Progenitor cell of endocrine pancreas (in vitro differentiated cells): ENCODE measurements at regions not wholly inside any gene's neighbourhood (a gene's known extent, or its start where the extent isn't known, plus 50 kb on each side); places are given as distances from the start of the nearest gene placed in this dataset.

ENCODE experiments used
- DNase-seq: peaks from one replicate; pipeline ENCODE4 v3.0.0; 2021; ENCODE audit warnings: low spot score; ENCODE audit not compliant: unreplicated experiment
- H3K27ac Mint-ChIP-seq: 2 replicates; pipeline ENCODE4 v1.8.0; 2021; ENCODE audit warnings: mild to moderate bottlenecking, moderate library complexity, mixed read lengths
- H3K27me3 Mint-ChIP-seq: 2 replicates; pipeline ENCODE4 v1.8.0; 2021; ENCODE audit warnings: mixed read lengths
- H3K36me3 Mint-ChIP-seq: 2 replicates; pipeline ENCODE4 v1.8.0; 2022; ENCODE audit warnings: mixed read lengths; ENCODE audit not compliant: insufficient read depth
- H3K4me1 Mint-ChIP-seq: 2 replicates; pipeline ENCODE4 v1.8.0; 2021; ENCODE audit warnings: low read depth, mixed read lengths
- H3K4me3 Mint-ChIP-seq: 2 replicates; pipeline ENCODE4 v1.8.0; 2021; ENCODE audit warnings: low read depth, mild to moderate bottlenecking, moderate library complexity, mixed read lengths
- H3K9me3 Mint-ChIP-seq: 2 replicates; pipeline ENCODE4 v1.8.0; 2021; ENCODE audit warnings: low read depth, mixed read lengths
- TF ChIP-seq, protein P1 (sequence below): fragments of 200-600 bp; sonication (generic); IDR thresholded peaks from one replicate; pipeline ENCODE4 v1.5.0; 2021; ENCODE audit warnings: antibody characterized with exemption, mild to moderate bottlenecking; ENCODE audit not compliant: unreplicated experiment

DNA sequence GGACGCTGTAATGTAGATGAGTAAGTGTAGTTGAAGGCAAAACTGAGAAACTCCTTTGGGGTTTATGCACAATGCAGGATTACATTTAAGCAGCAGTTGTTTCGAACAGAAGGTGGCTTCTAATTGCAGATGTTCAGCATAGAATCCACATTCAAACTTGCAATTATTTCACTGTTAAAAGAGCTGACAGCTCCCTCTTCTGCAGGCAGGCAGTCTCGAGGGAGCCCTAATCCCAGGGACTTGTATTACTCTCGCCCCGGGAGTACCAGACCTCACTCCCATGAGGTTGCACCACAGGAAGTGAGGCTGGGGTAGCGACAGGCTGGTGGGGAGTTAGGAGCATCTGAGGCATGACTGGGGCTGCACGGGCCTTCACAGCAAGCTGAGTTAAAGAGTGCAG, 484.3 kb upstream of the EEF2KMT start:
- DNase-seq = no peak
- TF ChIP-seq, protein P1, sequence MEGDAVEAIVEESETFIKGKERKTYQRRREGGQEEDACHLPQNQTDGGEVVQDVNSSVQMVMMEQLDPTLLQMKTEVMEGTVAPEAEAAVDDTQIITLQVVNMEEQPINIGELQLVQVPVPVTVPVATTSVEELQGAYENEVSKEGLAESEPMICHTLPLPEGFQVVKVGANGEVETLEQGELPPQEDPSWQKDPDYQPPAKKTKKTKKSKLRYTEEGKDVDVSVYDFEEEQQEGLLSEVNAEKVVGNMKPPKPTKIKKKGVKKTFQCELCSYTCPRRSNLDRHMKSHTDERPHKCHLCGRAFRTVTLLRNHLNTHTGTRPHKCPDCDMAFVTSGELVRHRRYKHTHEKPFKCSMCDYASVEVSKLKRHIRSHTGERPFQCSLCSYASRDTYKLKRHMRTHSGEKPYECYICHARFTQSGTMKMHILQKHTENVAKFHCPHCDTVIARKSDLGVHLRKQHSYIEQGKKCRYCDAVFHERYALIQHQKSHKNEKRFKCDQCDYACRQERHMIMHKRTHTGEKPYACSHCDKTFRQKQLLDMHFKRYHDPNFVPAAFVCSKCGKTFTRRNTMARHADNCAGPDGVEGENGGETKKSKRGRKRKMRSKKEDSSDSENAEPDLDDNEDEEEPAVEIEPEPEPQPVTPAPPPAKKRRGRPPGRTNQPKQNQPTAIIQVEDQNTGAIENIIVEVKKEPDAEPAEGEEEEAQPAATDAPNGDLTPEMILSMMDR = no peak
- Mint-ChIP-seq H3K4me1 (no peaks in the 10 kb centered on the region), H3K4me3 (no peak overlapping the region), H3K36me3 (no peaks in the 10 kb centered on the region), H3K27ac (no peak overlapping the region), H3K27me3 (peaks cover 28% of the 10 kb centered on the region), H3K9me3 (no peaks in the 10 kb centered on the region)

DNA sequence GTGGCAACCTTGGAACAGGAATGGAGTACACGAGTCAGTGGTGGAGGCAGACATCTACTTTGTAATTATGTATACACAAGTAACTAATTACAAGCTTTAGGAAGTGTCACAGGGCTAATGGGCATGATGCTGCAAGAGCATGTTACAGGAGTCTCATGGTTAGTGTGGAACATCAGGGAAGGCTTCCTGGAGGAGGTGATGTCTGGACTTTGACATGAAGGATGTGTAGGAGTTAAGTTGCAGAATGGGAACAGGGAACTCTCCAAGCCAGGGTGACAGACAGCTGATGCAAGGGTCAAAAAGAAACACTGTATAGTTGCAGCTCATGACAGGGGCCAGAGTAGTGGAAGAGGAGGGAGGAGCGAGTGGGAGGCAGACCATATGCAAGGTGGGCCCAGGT, 483.8 kb upstream of the EEF2KMT start:
- no peak for DNase-seq
- Mint-ChIP-seq H3K27me3 (peaks cover 28% of the 10 kb centered on the region), H3K27ac (no peak overlapping the region), H3K4me1 (no peaks in the 10 kb centered on the region), H3K4me3 (no peak overlapping the region), H3K36me3 (no peaks in the 10 kb centered on the region), H3K9me3 (no peaks in the 10 kb centered on the region)
- TF ChIP-seq, protein P1 = no peak

DNA sequence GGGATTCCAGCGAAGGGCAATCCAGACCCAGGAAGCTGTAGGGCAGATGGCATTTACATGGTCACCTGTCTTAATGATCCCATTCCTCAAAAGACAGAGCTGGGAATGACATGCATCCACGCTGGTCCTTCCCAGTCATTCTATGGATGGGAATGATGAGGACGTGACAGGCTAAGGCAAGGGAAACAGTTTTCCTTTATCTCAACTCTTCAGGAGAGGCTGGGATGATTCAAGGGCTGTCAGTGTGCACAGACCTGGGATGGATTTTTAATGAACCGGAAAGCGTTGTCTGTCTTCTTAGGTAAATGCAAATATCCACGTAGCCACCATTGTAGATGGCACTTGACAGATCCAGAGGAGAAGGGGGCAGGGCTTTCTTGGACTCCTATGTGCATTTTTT, 483.2 kb upstream of the EEF2KMT start:
- Mint-ChIP-seq H3K4me1 (no peaks in the 10 kb centered on the region), H3K36me3 (no peaks in the 10 kb centered on the region), H3K9me3 (no peaks in the 10 kb centered on the region), H3K27ac (no peak overlapping the region), H3K27me3 (peaks cover 26% of the 10 kb centered on the region), H3K4me3 (no peak overlapping the region)
- no peak for DNase-seq
- TF ChIP-seq, protein P1 = no peak

DNA sequence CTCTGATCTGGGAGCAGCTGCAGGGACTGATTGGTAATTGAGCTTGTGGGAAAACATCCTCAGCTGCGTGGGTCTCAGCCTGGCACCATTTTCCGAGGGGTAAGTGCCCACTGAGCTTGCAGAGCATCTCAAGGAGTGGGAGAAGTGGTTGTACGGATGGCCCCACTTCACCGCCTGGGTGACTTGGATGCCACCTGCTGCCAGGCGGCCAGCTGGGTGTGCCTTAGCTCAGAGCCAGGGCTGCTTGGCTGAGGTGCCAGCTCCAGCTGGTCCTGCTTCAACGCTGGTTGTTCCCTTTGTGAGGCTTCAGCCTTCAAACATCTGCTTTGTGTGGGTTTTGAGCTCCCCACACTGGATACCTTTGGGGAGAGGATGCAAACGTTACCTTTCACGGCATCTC, 482.7 kb upstream of the EEF2KMT start:
- H3K27me3 Mint-ChIP-seq = peaks cover 24% of the 10 kb centered on the region
- no peaks in the 10 kb centered on the region for H3K9me3 Mint-ChIP-seq
- no peak overlapping the region for H3K4me3 Mint-ChIP-seq
- DNase-seq = no peak
- no peaks in the 10 kb centered on the region for H3K36me3 Mint-ChIP-seq
- TF ChIP-seq, protein P1 = no peak
- no peak overlapping the region for H3K27ac Mint-ChIP-seq
- H3K4me1 Mint-ChIP-seq = no peaks in the 10 kb centered on the region

DNA sequence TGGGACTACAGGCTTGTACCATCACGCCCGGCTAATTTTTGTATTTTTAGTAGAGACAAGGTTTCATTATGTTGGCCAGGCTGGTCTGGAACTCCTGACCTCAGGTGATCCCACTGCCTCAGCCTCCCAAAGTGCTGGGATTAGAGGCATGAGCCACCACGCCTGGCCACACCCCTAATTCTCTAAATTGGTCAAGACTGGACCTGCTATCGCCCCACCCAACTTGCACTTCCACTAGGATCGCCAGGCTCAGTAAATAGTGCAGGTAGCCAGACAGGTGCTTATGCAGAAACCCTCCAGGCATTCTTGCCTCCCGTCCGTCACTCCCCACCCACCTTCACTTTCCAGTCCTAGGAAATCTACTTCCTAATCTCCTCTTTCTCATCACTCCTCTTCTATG, 481.4 kb upstream of the EEF2KMT start:
- no peaks in the 10 kb centered on the region for H3K9me3 Mint-ChIP-seq
- H3K4me1 Mint-ChIP-seq = no peaks in the 10 kb centered on the region
- TF ChIP-seq, protein P1 = no peak
- DNase-seq = no peak
- H3K4me3 Mint-ChIP-seq = no peak overlapping the region
- H3K27ac Mint-ChIP-seq = no peak overlapping the region
- no peaks in the 10 kb centered on the region for H3K36me3 Mint-ChIP-seq
- H3K27me3 Mint-ChIP-seq = peaks cover 24% of the 10 kb centered on the region

DNA sequence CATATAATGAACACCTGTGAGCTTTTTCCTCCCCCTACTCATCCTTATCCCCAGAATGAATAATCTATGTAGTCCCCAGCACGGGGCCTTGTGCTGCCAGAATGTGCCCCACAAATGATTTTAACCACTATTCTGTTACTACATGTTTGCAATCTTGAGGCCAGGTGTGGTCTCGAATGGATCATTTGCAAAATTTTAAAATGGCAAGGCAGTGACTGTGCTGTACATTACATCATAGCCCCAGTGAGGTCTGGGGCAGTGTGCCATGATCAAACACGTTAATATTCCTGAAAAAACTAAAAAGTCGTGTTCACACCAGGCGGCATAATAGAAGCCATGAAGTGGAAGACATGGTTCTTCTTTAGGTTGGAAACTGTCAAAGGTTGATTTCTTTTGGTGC, 479.9 kb upstream of the EEF2KMT start:
- no peak for DNase-seq
- peaks cover 25% of the 10 kb centered on the region for H3K27me3 Mint-ChIP-seq
- TF ChIP-seq, protein P1 = no peak
- H3K27ac Mint-ChIP-seq = no peak overlapping the region
- no peaks in the 10 kb centered on the region for H3K36me3 Mint-ChIP-seq
- no peaks in the 10 kb centered on the region for H3K9me3 Mint-ChIP-seq
- no peak overlapping the region for H3K4me3 Mint-ChIP-seq
- no peaks in the 10 kb centered on the region for H3K4me1 Mint-ChIP-seq
